ENCODE measurements at regions not wholly inside any gene's neighbourhood (a gene's known extent, or its start where the extent isn't known, plus 50 kb on each side); places are given as distances from the start of the nearest gene placed in this dataset.

GRCh38 chr20:40503119-40503518 is 185.9 kb downstream of the MAFB start:
- TF ChIP-seq CTCF (IDR thresholded peaks at IDR 0.05; ENCODE audit: poor library complexity) (no peak), EZH2 (IDR thresholded peaks at IDR 0.05; ENCODE audit: borderline replicate concordance) (no peak)
